ENCODE measurements at regions not wholly inside any gene's neighbourhood (a gene's known extent, or its start where the extent isn't known, plus 50 kb on each side); places are given as distances from the start of the nearest gene placed in this dataset.

GRCh38 chr12:78721906-78722305, 142.7 kb upstream of the SYT1 start:
- Histone ChIP-seq H3K36me3 (ENCODE audit: low read depth) (no peaks in the 10 kb centered on the region), H3K9me3 (no peaks in the 10 kb centered on the region), H3K4me3 (no peak overlapping the region), H3K4me1 (ENCODE audit: low read depth) (peaks cover 4% of the 10 kb centered on the region)
- intact Hi-C loops (cut with DNase I, micrococcal nuclease): no loop called here
- ATAC-seq (no peak), DNase-seq (no peak)
- TF ChIP-seq, protein P1, sequence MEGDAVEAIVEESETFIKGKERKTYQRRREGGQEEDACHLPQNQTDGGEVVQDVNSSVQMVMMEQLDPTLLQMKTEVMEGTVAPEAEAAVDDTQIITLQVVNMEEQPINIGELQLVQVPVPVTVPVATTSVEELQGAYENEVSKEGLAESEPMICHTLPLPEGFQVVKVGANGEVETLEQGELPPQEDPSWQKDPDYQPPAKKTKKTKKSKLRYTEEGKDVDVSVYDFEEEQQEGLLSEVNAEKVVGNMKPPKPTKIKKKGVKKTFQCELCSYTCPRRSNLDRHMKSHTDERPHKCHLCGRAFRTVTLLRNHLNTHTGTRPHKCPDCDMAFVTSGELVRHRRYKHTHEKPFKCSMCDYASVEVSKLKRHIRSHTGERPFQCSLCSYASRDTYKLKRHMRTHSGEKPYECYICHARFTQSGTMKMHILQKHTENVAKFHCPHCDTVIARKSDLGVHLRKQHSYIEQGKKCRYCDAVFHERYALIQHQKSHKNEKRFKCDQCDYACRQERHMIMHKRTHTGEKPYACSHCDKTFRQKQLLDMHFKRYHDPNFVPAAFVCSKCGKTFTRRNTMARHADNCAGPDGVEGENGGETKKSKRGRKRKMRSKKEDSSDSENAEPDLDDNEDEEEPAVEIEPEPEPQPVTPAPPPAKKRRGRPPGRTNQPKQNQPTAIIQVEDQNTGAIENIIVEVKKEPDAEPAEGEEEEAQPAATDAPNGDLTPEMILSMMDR (IDR thresholded peaks at IDR 0.05): no peak

- intact Hi-C loops (cut with DNase I, micrococcal nuclease): no loop called here
- DNase-seq (no peak), ATAC-seq (no peak)
- Histone ChIP-seq H3K36me3 (ENCODE audit: low read depth) (no peaks in the 10 kb centered on the region), H3K9me3 (no peaks in the 10 kb centered on the region), H3K4me3 (no peak overlapping the region), H3K4me1 (ENCODE audit: low read depth) (peaks cover 4% of the 10 kb centered on the region)
- TF ChIP-seq, protein P1 (IDR thresholded peaks at IDR 0.05): no peak
Measured at GRCh38 chr12:78725033-78725432, 139.5 kb upstream of the SYT1 start.

DNA sequence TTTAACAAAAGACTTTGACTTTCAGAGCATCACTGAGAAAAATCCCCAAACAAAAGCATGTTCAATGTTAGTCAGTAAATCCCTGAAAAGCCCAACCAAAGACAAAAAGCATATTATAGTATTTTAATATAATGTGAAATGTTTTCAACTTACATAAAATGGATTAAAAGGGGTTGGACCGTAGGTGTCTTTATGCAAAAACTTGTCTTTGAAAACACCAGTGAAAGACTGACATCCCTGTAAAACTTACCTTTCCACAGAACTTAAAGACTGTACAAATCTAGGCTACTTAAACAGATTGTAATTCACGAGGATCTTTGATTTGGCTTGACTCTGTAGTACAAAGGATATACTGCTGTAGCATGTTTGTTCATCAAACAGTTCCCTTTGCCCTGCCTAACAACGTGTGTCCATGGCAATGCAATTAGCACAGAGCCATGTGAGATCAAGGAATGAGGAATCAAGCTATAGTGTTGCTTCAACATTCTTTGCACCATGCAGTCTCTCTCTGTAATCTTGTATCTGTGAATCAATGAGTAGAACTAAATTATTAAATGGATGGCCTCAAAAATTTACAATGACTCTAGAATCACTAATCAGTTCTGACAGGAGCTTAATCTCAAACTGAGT, 138.5 kb upstream of the SYT1 start:
- intact Hi-C loops (cut with DNase I, micrococcal nuclease): no loop called here
- peak in 1 of 3 donors; percentile 49 for DNase-seq

DNA sequence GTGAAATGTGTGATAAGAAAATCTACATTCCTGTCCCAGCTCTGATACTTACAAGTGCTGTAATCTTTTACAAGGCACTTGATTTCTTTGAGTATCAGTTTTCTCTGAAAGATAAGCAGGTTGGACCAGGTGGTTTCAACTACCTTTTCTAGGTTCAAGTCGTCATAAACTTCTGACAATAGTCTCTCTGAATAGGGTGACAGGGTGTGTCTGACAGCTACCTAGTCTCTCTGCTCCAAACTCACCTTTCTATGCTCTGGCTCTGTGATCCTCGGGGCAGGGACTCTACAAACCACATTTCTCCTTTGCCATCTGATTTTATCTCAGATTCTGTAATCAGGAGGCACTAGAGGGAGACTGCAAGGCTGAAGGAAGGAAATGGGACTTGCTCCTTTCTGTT, 137.7 kb upstream of the SYT1 start:
- TF ChIP-seq, protein P1 (IDR thresholded peaks at IDR 0.05): no peak
- H3K36me3 ChIP-seq (ENCODE audit: low read depth): no peaks in the 10 kb centered on the region
- peaks cover under 1% of the 10 kb centered on the region for H3K4me1 ChIP-seq (ENCODE audit: low read depth)
- ATAC-seq (peak; percentile 89), DNase-seq (no peak)
- H3K4me3 ChIP-seq: no peak overlapping the region
- intact Hi-C loops (cut with DNase I, micrococcal nuclease): no loop called here
- H3K9me3 ChIP-seq: no peaks in the 10 kb centered on the region

More for the DNA sequence above, 138.5 kb upstream of the SYT1 start:
- H3K4me3 ChIP-seq: no peak overlapping the region
- H3K36me3 ChIP-seq (ENCODE audit: low read depth): no peaks in the 10 kb centered on the region
- no peaks in the 10 kb centered on the region for H3K9me3 ChIP-seq
- TF ChIP-seq, protein P1 (IDR thresholded peaks at IDR 0.05): no peak
- peak; percentile 95 for ATAC-seq
- peaks cover 4% of the 10 kb centered on the region for H3K4me1 ChIP-seq (ENCODE audit: low read depth)

GRCh38 chr12:78732481-78732880, 132.1 kb upstream of the SYT1 start:
- ATAC-seq: no peak
- DNase-seq: no peak
- intact Hi-C loops (cut with DNase I, micrococcal nuclease): no loop called here

More at GRCh38 chr12:78732481-78732880, 132.1 kb upstream of the SYT1 start:
- Histone ChIP-seq H3K4me1 (ENCODE audit: low read depth) (no peaks in the 10 kb centered on the region), H3K9me3 (no peaks in the 10 kb centered on the region), H3K36me3 (ENCODE audit: low read depth) (no peaks in the 10 kb centered on the region), H3K4me3 (no peak overlapping the region)
- TF ChIP-seq, protein P1 (IDR thresholded peaks at IDR 0.05): no peak
